K562 (cell line): ENCODE measurements at regions not wholly inside any gene's neighbourhood (a gene's known extent, or its start where the extent isn't known, plus 50 kb on each side); places are given as distances from the start of the nearest gene placed in this dataset.

ENCODE experiments used
- ATAC-seq: fragments of 200-7000 bp; cut with Tn5 transposase; 3 replicates; pipeline ENCODE4 v1.9.1; 2020; ENCODE audit warnings: moderate library complexity
- BruUV-seq: library from RNA; stranded (reverse); fragments of 400-500 nt; replicated peaks from 2 replicates; lab custom pipeline; 2021; lab: Mats Ljungman, UMichigan
- CTCF ChIA-PET: fragments of 300-600 bp; formaldehyde crosslinking; extraction: SDS; loops from one replicate; lab custom pipeline; 2021; ENCODE audit warnings: low intra/inter-chr PET ratio; lab: Yijun Ruan, JAX
- POLR2A ChIA-PET: fragments of 300-600, 350-650 bp; sonication (Branson Sonifier 250); formaldehyde crosslinking; extraction: SDS; loops from one replicate; lab custom pipeline; 2021; ENCODE audit warnings: antibody characterized with exemption, inconsistent platforms; lab: Yijun Ruan, JAX
- DNase-seq, 4 experiments: peaks; one replicate each; pipeline versions ENCODE4 v3.0.0 to v3.0.0-alpha.2; 2011 to 2018; ENCODE audit warnings: low spot score in 3 of 4, mixed read lengths in 3 of 4; ENCODE audit errors: extremely low read depth in 1 of 4
- FAIRE-seq: peaks from 2 replicates; lab custom pipeline; 2011; peaks lifted over from hg19 to GRCh38; lab: Jason Lieb, UNC
- H2AFZ ChIP-seq: 2 replicates; pipeline ENCODE4 v1.6.0; 2011; ENCODE audit warnings: low read depth, low read length, control low read depth, inconsistent platforms
- H3K27ac ChIP-seq: fragments of 200-600 bp; 3 replicates; pipeline ENCODE4 v1.8.0; 2011; ENCODE audit warnings: low read depth, mild to moderate bottlenecking, control low read depth, inconsistent platforms, low read length, moderate library complexity, mixed read lengths; ENCODE audit errors: extremely low read depth
- H3K27me3 ChIP-seq, 2 experiments: fragments of 300-600 bp in 1 of 2; 2 replicates in 1 of 2; 3 replicates in 1 of 2; pipeline versions ENCODE4 v1.6.0 to v1.8.0; 2011; ENCODE audit warnings: inconsistent platforms in 2 of 2, low read length in 2 of 2, mild to moderate bottlenecking in 1 of 2, mixed read lengths in 1 of 2, moderate library complexity in 1 of 2; ENCODE audit not compliant: control insufficient read depth in 2 of 2, insufficient read depth in 2 of 2
- H3K36me3 ChIP-seq: fragments of 300-600 bp; 3 replicates; pipeline ENCODE4 v1.8.0; 2011; ENCODE audit warnings: mild to moderate bottlenecking, low read length, inconsistent platforms; ENCODE audit not compliant: control insufficient read depth, insufficient read depth
- H3K4me1 ChIP-seq, 2 experiments: fragments of 200-600 bp in 1 of 2; replicated peaks in 1 of 2; 2 replicates in 1 of 2; 3 replicates in 1 of 2; pipeline versions ENCODE4 v1.5.1 to v1.8.0; 2011; ENCODE audit warnings: inconsistent platforms in 2 of 2, low read length in 2 of 2, mild to moderate bottlenecking in 1 of 2, mixed read lengths in 1 of 2, moderate library complexity in 1 of 2; ENCODE audit not compliant: control insufficient read depth in 2 of 2, insufficient read depth in 2 of 2
- H3K4me2 ChIP-seq: 2 replicates; pipeline ENCODE4 v1.6.1; 2011; ENCODE audit warnings: low read length, control low read depth, inconsistent platforms, mixed read lengths; ENCODE audit not compliant: insufficient read depth
- H3K4me3 ChIP-seq: fragments of 200-600 bp; sonication (generic), shearing (Covaris generic); 2 replicates; pipeline ENCODE4 v1.5.1; 2016; ENCODE audit warnings: control low read depth, inconsistent platforms
- H3K79me2 ChIP-seq: fragments of 200-600 bp; 3 replicates; pipeline ENCODE4 v1.8.0; 2011; ENCODE audit warnings: low read length, inconsistent platforms; ENCODE audit not compliant: control insufficient read depth, insufficient read depth
- H3K9ac ChIP-seq, 2 experiments: 2 replicates each; pipeline versions ENCODE4 v1.6.0 to v1.6.1; 2011; ENCODE audit warnings: low read depth in 2 of 2, low read length in 2 of 2, control low read depth in 1 of 2, inconsistent platforms in 1 of 2, mild to moderate bottlenecking in 1 of 2, mixed read lengths in 1 of 2; ENCODE audit not compliant: insufficient read depth in 1 of 2
- H3K9me1 ChIP-seq: one replicate; pipeline ENCODE4 v1.6.0; 2011; ENCODE audit warnings: inconsistent platforms, mild to moderate bottlenecking, low read length, moderate library complexity; ENCODE audit not compliant: control insufficient read depth, insufficient read depth
- H3K9me3 ChIP-seq: replicated peaks from 2 replicates; pipeline ENCODE4 v1.5.1; 2011; ENCODE audit warnings: low read depth, low read length, inconsistent platforms; ENCODE audit not compliant: control insufficient read depth, insufficient read depth
- H4K20me1 ChIP-seq: replicated peaks from 2 replicates; pipeline ENCODE4 v1.6.1; 2011; ENCODE audit warnings: low read length, inconsistent platforms, mixed read lengths; ENCODE audit not compliant: control insufficient read depth, insufficient read depth
- CBX5 ChIP-seq: IDR thresholded peaks from 2 replicates; pipeline ENCODE4 v1.6.1; 2014; ENCODE audit warnings: low read depth, borderline replicate concordance
- CEBPB ChIP-seq: fragments of 450-650 bp; IDR thresholded peaks from 2 replicates; pipeline ENCODE4 v1.6.1; 2016; ENCODE audit warnings: missing genetic modification characterization, missing compliant biosample characterization
- CREBBP ChIP-seq: IDR thresholded peaks from one replicate; pipeline ENCODE4 v1.6.1; 2012; ENCODE audit warnings: low read depth, mild to moderate bottlenecking, control low read depth, inconsistent platforms, low read length
- MAFK ChIP-seq: IDR thresholded peaks from 2 replicates; pipeline ENCODE4 v1.6.1; 2011; ENCODE audit warnings: low read length, improper control_type of control experiment
- NR4A1 ChIP-seq, 2 experiments: fragments of 250-450 bp in 1 of 2; fragments of 450-650 bp in 1 of 2; sonication (Bioruptor Pico) in 1 of 2; IDR thresholded peaks; 2 replicates each; pipeline versions ENCODE4 v1.4.0 to v1.6.1; 2016 to 2020; ENCODE audit warnings: mild to moderate bottlenecking in 2 of 2, missing compliant biosample characterization in 1 of 2, missing genetic modification characterization in 1 of 2, moderate library complexity in 1 of 2
- PPARD ChIP-seq: fragments of 250-450 bp; sonication (Bioruptor Pico); IDR thresholded peaks from 2 replicates; pipeline ENCODE4 v1.8.0; 2022; ENCODE audit warnings: inconsistent platforms, mild to moderate bottlenecking, moderate library complexity
- RNF2 ChIP-seq: sonication (generic); IDR thresholded peaks from 2 replicates; pipeline ENCODE4 v1.6.1; 2016
- TCF7 ChIP-seq: sonication (generic); IDR thresholded peaks from 2 replicates; pipeline ENCODE4 v1.6.1; 2016; ENCODE audit warnings: antibody characterized with exemption, borderline replicate concordance
- ZC3H8 ChIP-seq: fragments of 450-650 bp; IDR thresholded peaks from 2 replicates; pipeline ENCODE4 v1.6.1; 2017
- ZNF165 ChIP-seq: fragments of 250-450 bp; sonication (Bioruptor Pico); IDR thresholded peaks from 2 replicates; pipeline ENCODE4 v1.4.0; 2020; ENCODE audit warnings: borderline replicate concordance
- ZNF561 ChIP-seq: fragments of 450-650 bp; formaldehyde crosslinking; conservative IDR thresholded peaks from 2 replicates; pipeline ENCODE4 v1.4.0; 2020; ENCODE audit warnings: mild to moderate bottlenecking, moderate library complexity
- WGBS: fragments of 100-300 bp; shearing (Covaris generic); methylation state at CpG from one replicate; pipeline ENCODE4 v1.1.6; 2016; ENCODE audit warnings: low coverage, mixed read lengths; ENCODE audit not compliant: insufficient coverage; ENCODE audit errors: missing lambda C conversion rate; 5-methylcytosine and 5-hydroxymethylcytosine counted together
- in situ Hi-C: fragments of 300-500 bp; cut with MboI; formaldehyde crosslinking; loops from 4 replicates; pipeline ENCODE4 v1.15.0; 2018; ENCODE audit warnings: inconsistent platforms, mixed read lengths
- intact Hi-C: fragments of 100-400 bp; cut with micrococcal nuclease; formaldehyde crosslinking; loops from 2 replicates; pipeline ENCODE4 v1.14.2; 2022

GRCh38 chr6:51029561-51029960 lies 210.9 kb downstream of the TFAP2B start (continued):
- TF ChIP-seq NR4A1 (CRISPR knock-in tag; IDR thresholded peaks at IDR 0.05) = no peak
- no peak for TF ChIP-seq NR4A1 (tag; IDR thresholded peaks at IDR 0.05)
- no peak for TF ChIP-seq RNF2
- TF ChIP-seq ZC3H8 = no peak
- no peak for TF ChIP-seq MAFK
- no peak for TF ChIP-seq PPARD (CRISPR knock-in tag)
- no peak for TF ChIP-seq ZNF561 (CRISPR knock-in tag)
- no peak for TF ChIP-seq CREBBP
- no peak for TF ChIP-seq TCF7
- no peak for TF ChIP-seq CBX5

GRCh38 chr6:51045548-51045947 lies 226.9 kb downstream of the TFAP2B start:
- no peak for FAIRE-seq
- BruUV-seq = no TSS peak

More at GRCh38 chr6:51045548-51045947, 226.9 kb downstream of the TFAP2B start:
- TF ChIP-seq CEBPB (peak; percentile 35; the same call in 1 of the 2 replicates), ZNF165 (no peak)
- no peaks in the 10 kb centered on the region for H3K9me3 ChIP-seq
- POLR2A ChIA-PET = no interaction called here
- no peak overlapping the region for H3K4me2 ChIP-seq
- CTCF ChIA-PET = no interaction called here
- no peak overlapping the region for H3K27ac ChIP-seq
- DNase-seq (no peak), ATAC-seq (no peak)
- H3K4me1 ChIP-seq = peaks cover 7 to 27% of the 10 kb centered on the region in 2 experiments
- peak overlapping the region; percentile 21; the same call in 1 of the 2 replicates for H2AFZ ChIP-seq
- no peak overlapping the region for H3K9ac ChIP-seq
- no peak overlapping the region for H3K4me3 ChIP-seq
- no peaks in the 10 kb centered on the region for H3K36me3 ChIP-seq
- in situ Hi-C loops = no loop called here
- intact Hi-C loops = no loop called here
- H3K79me2 ChIP-seq = no peaks in the 10 kb centered on the region
- WGBS = 80% methylated on average over 2 of the region's 2 CpGs
- H4K20me1 ChIP-seq = no peaks in the 10 kb centered on the region
- no peaks in the 10 kb centered on the region for H3K9me1 ChIP-seq
- no peaks in the 10 kb centered on the region for H3K27me3 ChIP-seq
